A673 (cell line): ENCODE measurements at regions not wholly inside any gene's neighbourhood (a gene's known extent, or its start where the extent isn't known, plus 50 kb on each side); places are given as distances from the start of the nearest gene placed in this dataset.

ENCODE experiments used
- BruUV-seq: library from RNA; stranded (reverse); fragments of 400-500 nt; replicated peaks from 2 replicates; lab custom pipeline; 2021; lab: Mats Ljungman, UMichigan
- CTCF ChIA-PET: fragments of 300-600 bp; sonication (Branson Sonifier 250); formaldehyde crosslinking; loops from one replicate; lab custom pipeline; 2022; ENCODE audit warnings: antibody characterized with exemption; lab: Charles Lee
- POLR2A ChIA-PET: fragments of 300-600 bp; sonication (Branson Sonifier 250); formaldehyde crosslinking; loops from one replicate; lab custom pipeline; 2022; ENCODE audit warnings: antibody characterized with exemption; ENCODE audit not compliant: low non-redundant PET; lab: Charles Lee
- DNase-seq: peaks from one replicate; pipeline ENCODE4 v3.0.0-alpha.2; 2015; ENCODE audit warnings: low spot score
- H3K27ac ChIP-seq: fragments of 200-600 bp; sonication (generic); 2 replicates; pipeline ENCODE4 v1.5.1; 2016; ENCODE audit warnings: mixed run types, low read depth, mild to moderate bottlenecking, mixed read lengths, antibody characterized with exemption, low read length; ENCODE audit not compliant: poor library complexity, severe bottlenecking
- H3K27me3 ChIP-seq: fragments of 200-600 bp; sonication (generic); replicated peaks from 2 replicates; pipeline ENCODE4 v1.6.1; 2017; ENCODE audit warnings: mixed run types, low read depth, mild to moderate bottlenecking, mixed read lengths, antibody characterized with exemption, low read length; ENCODE audit not compliant: insufficient read depth, poor library complexity
- H3K36me3 ChIP-seq: fragments of 200-600 bp; sonication (generic); 2 replicates; pipeline ENCODE4 v1.6.1; 2016; ENCODE audit warnings: mixed run types, mild to moderate bottlenecking, mixed read lengths, antibody characterized with exemption, low read length; ENCODE audit not compliant: insufficient read depth, poor library complexity, severe bottlenecking
- H3K4me1 ChIP-seq: fragments of 200-600 bp; sonication (generic); 2 replicates; pipeline ENCODE4 v1.6.1; 2017; ENCODE audit warnings: mixed run types, mild to moderate bottlenecking, mixed read lengths, antibody characterized with exemption, low read length; ENCODE audit not compliant: insufficient read depth, poor library complexity, severe bottlenecking
- H3K4me3 ChIP-seq: fragments of 200-600 bp; sonication (generic); 2 replicates; pipeline ENCODE4 v1.5.1; 2016; ENCODE audit warnings: low read depth, mixed run types, mild to moderate bottlenecking, mixed read lengths, low read length; ENCODE audit not compliant: poor library complexity, severe bottlenecking
- H3K9me3 ChIP-seq: fragments of 200-600 bp; sonication (generic); 2 replicates; pipeline ENCODE4 v1.6.1; 2016; ENCODE audit warnings: mixed run types, low read depth, mild to moderate bottlenecking, mixed read lengths, antibody characterized with exemption, low read length; ENCODE audit not compliant: poor library complexity, severe bottlenecking
- CTCF ChIP-seq: fragments of 300-800, 200-600 bp; sonication (generic); conservative IDR thresholded peaks from 2 replicates; pipeline ENCODE4 v1.5.1; 2017; ENCODE audit warnings: low read depth, mild to moderate bottlenecking, antibody characterized with exemption, low read length, moderate library complexity, mixed read lengths
- EZH2 ChIP-seq: fragments of 200-600 bp; sonication (generic); IDR thresholded peaks from 2 replicates; pipeline ENCODE4 v1.6.1; 2017; ENCODE audit warnings: borderline replicate concordance, low read depth, mild to moderate bottlenecking, mixed read lengths, antibody characterized with exemption, low read length; ENCODE audit not compliant: poor library complexity, severe bottlenecking
- intact Hi-C: fragments of 100-400 bp; cut with micrococcal nuclease; formaldehyde crosslinking; loops from one replicate; pipeline ENCODE4 v1.10.0; 2022; ENCODE audit not compliant: unreplicated experiment

GRCh38 chr15:67977414-67978089 is 76.6 kb upstream of the PIAS1 start:
- Histone ChIP-seq H3K36me3 (no peaks in the 10 kb centered on the region), H3K27me3 (no peaks in the 10 kb centered on the region), H3K9me3 (peaks cover 4% of the 10 kb centered on the region), H3K27ac (no peak overlapping the region), H3K4me3 (no peak overlapping the region), H3K4me1 (peaks cover 11% of the 10 kb centered on the region)
- BruUV-seq: no TSS peak
- intact Hi-C loops: no loop called here
- CTCF ChIA-PET: no interaction called here
- DNase-seq: no peak
- TF ChIP-seq EZH2 (no peak), CTCF (no peak)
- POLR2A ChIA-PET: no interaction called here

DNA sequence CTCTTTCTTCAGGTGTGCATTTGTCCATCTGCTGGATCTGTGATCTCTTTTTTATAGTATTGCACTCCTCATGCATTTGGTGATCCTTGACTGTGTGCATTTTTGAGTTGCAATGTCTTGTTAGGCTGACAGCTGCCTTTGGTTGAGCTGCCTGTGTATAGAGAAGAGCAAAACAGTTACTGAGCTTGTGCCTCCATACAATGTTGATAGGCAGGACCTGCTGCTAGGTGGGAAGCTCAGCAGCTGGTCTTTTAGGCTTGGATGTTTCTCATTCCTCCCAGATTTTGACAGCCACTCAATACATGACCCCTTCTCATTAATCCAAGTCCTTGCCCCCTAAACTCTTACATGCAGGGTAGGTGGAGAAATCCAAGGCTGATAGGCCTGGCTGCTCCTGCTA is 74.8 kb upstream of the PIAS1 start:
- ChIA-PET POLR2A (no interaction called here), CTCF (no interaction called here)
- no TSS peak for BruUV-seq

DNA sequence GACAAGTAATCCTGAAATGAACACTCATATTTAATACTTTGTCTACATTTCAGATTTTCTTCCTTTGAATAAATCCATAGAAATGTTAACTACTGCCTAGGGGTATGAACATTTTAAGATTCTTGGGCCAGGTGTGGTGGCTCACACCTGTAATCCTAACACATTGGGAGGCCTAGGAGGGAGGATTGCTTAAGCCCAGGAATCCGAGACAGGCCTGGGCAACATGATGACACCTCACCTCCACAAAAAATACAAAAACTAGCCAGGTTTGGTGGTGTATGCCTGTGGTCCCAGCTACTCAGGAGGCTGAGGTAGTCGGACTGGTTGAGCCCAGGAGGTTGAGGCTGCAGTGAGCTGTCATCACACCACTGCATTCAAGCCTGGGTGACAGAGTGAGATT is 73.9 kb upstream of the PIAS1 start:
- peaks cover 11% of the 10 kb centered on the region for H3K4me1 ChIP-seq
- H3K36me3 ChIP-seq: no peaks in the 10 kb centered on the region
- CTCF ChIA-PET: interaction anchor here (0.6 kb wide), 1 partner anchor 123 kb away, joined by 3 read pairs; no protein-coding TSS in a partner anchor
- no TSS peak for BruUV-seq
- POLR2A ChIA-PET: no interaction called here
- H3K27me3 ChIP-seq: no peaks in the 10 kb centered on the region
- TF ChIP-seq EZH2 (no peak), CTCF (no peak)
- peaks cover 4% of the 10 kb centered on the region for H3K9me3 ChIP-seq
- intact Hi-C loops: no loop called here
- no peak for DNase-seq
- H3K4me3 ChIP-seq: no peak overlapping the region
- no peak overlapping the region for H3K27ac ChIP-seq

More for the DNA sequence above, 74.8 kb upstream of the PIAS1 start:
- DNase-seq: no peak
- Histone ChIP-seq H3K9me3 (peaks cover 4% of the 10 kb centered on the region), H3K27ac (no peak overlapping the region), H3K4me3 (no peak overlapping the region), H3K36me3 (no peaks in the 10 kb centered on the region), H3K27me3 (no peaks in the 10 kb centered on the region), H3K4me1 (peaks cover 11% of the 10 kb centered on the region)
- intact Hi-C loops: no loop called here
- TF ChIP-seq CTCF: no peak
- TF ChIP-seq EZH2: no peak
